NCI-H2081 treated with DMSO at 0.1 percent for 48 hours (cell line): ENCODE measurements at regions not wholly inside any gene's neighbourhood (a gene's known extent, or its start where the extent isn't known, plus 50 kb on each side); places are given as distances from the start of the nearest gene placed in this dataset.

Experiments
- DNase-seq: peaks from one replicate; lab custom pipeline; 2025; lab: John Stamatoyannopoulos, UW

DNA sequence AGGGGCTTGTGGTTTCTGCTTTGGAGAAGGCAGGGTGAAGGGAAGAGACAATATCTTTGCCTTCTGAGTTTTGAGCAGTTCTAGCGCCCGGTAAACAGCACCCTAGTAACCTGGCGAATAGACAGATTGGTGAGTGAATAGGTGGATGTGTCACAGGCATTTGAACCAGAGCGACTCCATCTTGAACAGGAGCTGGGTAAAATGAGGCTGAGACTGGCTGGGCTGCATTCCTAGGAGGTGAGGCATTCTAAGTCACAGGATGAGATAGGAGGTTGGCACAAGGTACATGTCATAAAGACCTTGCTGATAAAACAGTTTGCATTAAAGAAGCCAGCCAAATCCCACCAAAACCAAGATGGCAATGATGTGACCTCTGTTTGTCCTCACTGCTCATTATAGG, 643.6 kb upstream of the TMEM132C start:
- DNase-seq: no peak

DNA sequence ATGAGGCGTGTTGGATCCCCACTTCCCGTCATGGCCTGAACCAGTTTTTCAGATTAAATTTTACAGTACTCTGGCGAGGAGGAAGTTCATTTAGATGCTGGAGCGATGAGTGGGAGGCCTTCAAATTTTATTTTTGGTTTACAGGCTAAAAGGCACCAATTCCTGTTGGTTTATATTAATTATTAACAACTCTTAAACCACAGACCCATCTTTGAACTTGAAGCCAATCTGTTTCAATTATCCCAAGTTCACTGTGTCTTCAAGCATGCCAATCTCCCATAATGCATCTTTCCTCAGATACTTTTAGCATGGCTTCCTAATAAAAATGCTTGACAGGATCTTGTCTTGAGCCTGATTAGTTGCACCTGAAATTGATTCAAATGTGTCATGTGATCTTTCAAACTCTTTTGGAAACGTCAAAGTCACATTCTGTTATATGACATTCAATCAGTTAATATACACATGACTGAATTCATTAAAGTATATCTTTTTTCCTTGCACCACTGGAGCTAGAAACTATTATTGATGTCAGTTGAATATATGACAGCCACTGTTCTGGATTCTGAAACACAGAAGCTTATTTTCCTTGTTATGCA, 641.7 kb upstream of the TMEM132C start:
- no peak for DNase-seq

DNA sequence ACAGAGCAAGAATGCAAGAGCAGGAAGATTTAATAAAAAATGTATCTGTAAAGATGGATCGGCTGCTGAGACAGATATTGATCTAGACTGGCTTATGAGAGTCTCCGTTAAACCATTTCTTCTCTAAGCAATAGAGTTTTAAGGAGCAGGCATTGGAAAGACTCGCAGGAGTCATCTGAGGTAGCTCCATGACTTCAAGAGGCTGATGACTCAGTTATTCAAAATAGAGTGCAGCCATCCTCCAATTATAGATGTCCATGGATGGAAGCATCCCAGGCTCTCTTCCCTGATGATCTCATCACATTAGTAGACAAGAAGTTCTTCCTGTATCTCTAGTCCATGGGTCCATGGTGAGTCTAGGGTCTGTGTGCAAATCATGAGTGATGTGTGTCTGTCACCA, 638.3 kb upstream of the TMEM132C start:
- no peak for DNase-seq

DNA sequence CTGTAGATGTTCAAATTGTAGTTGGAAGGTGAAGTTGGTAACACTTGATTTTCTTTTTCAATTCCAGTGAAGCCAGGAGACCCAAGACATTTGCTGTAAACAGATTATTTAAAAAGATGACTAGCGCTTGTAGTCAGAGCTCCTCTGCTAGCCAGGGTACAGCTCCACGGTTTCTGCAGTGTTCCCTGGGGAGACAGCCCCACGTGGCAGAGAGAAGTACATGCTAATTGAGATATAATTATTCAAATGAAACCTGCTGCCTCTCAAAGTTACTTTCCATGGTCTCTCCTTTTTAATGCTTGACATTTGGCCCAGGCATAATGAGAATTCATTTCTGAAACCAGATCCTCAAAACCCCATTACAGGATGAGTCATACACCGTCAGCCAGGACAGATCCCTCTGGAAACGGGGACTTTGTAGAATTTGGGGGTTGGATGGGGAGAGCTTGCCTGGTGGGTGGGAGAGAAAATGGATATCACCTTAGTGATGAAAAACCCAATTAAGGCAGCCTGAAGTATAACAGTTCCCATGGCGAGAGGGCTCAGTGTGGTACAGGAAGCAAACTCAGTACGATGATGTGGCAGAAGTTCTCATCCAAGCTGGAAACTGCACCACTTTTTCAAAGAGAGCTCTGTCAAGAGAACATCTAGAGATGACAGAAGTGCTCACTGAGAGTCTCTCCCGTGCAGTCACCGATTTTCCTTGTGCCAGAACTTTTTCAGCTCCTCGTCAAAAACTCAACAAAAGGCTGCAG, 637.7 kb upstream of the TMEM132C start:
- DNase-seq: no peak

DNA sequence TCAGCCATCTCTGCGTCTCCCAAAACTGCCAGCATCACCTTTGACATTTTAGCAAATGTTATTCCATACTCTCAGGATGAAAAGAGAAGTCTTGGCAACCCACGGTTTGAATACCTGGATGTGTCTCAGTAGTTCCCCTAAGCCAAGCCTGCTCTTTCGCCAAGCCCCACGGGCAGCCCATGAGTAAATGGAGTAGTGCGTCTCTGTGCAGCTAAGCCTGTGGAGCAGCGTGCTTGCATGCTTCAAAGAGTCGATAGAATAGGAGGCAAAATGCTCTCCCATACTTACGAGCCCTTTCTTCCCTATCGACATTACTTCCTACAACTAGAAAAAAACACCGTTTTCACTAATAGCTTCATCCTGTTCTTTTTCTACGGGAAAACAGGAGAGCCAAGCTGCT, 634.5 kb upstream of the TMEM132C start:
- DNase-seq: no peak

DNA sequence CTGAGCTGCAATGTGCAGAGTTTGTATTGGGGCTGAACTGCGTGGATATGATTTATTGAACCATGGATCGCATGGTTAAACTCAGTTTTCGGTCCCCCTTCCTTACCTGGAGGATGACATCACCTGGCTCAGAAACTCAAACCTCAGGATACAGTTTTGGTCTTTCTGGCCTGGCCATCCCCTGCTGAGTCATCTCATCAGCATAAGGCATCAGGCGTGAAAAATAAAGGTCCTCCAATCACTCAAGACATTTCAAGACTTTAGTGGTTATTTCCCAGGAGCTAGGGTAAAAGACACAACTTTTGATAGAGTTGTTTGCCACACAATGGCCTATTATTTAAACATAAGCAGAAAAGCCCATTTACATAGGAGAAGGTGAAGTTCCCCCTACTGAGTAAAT, 631.1 kb upstream of the TMEM132C start:
- DNase-seq: no peak

DNA sequence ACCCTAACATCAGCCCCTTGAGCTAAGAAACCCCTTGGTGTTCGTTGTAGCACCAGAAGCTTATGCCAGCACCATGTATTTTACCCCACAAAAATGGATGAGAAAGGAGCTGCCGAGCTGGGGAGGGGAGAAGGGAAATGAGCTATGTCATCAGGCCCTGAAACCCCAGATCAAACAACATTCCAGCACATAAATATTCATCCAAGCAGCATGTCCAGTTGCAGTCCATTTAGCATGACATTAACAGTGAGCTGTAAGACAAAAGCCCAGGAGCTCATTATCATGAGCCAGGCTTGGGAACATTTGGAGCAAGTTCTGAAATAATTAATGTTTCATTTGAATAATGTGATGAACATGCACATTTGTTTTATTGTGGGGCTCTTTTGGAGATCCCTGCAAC, 630.1 kb upstream of the TMEM132C start:
- DNase-seq: no peak

DNA sequence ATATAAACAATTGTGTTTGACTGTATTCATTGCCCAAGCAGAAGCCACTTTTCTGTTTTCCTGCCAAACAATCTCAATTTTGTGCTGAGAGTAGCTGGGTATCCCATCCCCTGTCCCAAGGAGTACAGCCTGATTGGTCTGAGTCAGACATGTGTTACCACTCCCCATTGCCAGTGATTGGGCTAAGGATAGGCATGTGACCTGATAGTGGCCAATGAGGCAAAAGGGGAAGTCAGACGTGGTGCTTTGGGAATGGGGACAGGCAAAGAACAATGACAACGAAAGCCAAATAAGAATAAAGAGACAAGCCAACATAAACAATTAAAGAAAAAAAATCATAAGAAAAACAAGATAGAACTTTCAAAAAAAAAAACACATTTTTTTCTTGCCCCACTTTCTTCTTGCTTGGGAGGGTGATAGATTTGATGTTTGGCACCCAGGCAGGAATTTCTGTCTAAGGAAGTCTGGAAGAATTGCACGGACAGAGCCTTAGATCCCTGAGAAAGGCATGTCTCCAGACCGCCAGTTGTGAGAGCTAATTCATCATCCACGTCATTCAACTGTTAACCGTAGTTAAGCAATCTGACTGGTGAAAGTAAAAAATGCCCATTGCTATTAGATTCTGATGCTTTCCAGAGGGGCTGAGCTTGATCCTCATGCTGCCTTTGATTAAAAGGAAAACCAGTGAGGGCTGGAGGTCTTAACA, 626.6 kb upstream of the TMEM132C start:
- no peak for DNase-seq

DNA sequence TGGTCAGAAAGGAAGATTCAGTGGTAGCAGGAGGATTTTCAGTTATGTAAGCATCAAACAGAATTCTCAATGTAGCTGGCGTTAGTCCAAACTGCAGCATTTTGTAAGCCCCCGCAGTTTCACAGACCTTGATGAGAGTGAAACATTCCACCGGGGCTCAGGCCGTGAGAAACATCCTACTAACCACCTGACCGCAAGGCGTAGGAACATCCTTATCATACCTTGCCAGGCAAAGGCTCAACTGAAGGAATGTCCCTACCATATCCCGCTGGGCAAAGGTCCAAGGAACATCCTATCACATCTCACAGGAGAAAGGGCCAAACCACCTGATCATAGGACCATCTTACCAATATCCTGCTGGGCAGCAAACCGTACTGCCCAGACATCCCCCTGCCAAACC, 624.8 kb upstream of the TMEM132C start:
- no peak for DNase-seq

DNA sequence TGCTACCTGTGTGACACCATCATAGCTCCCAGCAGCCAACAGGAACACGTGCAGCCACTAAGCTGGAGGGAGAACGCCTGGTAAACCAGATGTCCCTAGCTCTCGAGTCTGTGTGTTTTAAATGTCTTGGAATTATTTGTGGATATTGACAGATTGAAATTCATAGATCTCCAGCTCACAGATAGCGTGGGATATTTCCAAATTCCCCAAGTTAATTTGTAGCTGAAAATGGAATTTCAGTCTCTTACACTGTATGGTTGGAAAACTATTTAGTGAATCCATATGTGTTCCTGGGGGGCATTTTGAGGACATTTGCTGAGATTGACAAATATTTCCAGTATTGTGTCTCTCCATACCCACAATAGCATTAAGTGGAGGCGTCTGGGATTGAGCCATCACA, 618.6 kb upstream of the TMEM132C start:
- DNase-seq: no peak

DNA sequence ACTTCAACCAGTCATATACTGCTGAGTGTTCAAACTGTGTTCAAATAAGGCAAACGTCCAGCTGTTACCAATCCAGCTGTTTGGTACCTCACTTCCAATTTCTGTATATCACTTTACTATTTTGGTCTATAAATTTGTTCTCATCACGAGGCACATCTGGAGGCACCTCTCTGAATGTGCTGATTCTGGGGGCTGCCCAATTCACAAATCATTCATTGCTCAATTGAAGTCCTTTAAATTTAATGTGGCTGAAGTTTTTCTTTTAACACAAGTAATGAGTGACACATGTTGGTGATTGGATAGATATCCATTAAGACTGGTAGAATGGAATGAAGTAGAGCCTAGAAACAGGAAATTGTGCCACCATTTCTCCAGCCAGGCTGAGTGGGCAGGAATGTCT, 617.0 kb upstream of the TMEM132C start:
- DNase-seq: no peak

DNA sequence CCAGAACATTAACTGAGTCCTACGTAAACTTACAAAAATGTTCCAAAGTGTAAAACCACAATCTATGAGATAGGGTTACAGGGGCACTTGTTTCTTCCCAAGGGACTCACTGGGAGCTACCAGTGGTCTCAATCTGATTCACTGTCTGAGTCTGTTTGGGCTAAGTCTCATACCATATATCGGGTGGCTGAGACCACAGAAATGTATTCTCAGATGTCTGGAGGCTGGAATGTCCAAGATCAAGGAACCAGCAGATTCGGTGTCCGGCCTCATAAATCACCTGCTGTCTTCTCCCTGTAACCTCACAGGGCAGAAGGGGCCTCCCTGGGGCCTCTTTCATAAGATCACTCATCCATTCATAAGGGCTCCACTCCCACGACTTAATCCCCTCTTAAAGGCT, 616.3 kb upstream of the TMEM132C start:
- DNase-seq: no peak

DNA sequence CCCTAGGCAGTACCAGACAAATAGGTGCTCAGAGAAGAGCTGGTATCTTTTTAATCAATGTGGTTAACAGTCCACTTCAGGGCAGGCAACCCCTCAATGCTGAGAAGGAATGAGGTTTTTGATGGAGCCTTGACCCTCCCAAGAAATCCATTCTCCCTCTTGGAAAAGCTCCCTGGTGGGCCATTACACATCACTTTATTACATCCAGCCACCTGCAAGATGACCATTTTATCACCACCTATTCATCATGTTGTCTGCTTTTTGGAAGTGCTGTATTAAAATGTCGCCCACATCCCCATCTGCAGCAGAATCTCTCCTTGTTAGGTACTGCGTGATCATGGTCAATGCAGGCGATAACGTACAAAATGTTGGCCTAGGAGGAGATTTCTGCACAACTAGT, 614.7 kb upstream of the TMEM132C start:
- no peak for DNase-seq

DNA sequence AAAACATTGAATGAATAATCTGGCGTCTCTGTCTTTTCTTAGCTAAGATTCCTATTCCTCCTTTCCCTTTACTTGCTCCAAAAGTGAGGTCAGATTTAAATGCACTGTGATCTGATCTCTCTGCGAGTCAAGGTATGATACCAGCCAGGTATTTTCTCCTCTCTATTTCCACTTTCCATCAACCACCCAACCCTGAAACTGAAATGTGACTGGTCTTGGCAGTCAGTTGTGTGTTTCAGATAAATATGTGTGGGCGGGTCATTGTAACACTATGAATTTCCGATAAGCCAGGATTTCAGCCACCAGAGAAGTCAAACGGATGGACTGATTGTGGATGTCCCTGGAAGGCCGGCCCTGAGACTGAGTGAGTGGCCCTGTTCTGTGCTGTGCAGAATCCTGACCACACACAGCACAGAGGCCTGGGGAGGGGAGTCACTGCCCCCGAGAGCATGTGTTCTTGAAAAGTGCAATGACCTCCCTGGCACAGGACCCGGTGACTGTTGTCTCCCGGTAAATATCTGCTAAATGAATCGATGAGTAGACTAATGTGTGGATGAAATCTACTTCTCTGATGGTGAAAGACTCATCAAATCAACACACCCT, 612.5 kb upstream of the TMEM132C start:
- DNase-seq: no peak

DNA sequence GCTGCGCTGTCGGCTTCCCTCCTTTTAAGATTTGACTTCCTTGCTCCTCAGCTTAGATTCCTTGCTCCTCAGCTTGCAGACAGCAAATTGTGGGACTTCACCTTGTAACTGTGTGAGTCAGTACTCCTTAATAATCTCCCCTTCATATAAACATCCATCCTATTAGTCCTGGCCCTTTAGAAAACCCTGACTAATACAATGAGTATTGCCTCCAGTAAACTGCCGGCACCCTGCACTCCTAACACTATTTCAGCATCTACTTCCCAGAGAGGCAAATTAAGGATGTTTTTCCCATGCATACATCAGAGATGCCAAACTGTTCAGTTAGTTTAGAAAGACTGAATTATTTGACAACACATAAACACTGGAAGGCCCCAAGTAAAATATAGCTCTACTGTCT, 611.3 kb upstream of the TMEM132C start:
- no peak for DNase-seq

DNA sequence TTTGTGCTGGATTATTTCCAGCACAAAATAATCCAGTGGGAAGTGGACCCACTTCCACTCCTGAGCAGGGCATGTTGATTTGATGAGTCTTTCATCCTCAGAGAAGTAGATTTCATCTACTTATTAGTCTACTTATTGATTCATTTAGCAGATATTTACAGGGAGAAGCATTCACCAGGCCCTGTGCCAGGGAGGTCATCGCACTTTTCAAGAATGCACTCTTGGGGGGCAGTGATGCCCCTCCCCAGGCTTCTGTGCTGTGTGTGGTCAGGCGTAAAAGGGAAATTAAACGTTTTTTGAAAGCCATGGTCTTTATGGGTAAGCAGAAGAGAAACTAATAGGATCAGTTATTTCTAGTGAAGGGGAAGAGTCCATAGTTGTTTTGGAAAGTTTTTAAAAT, 610.7 kb upstream of the TMEM132C start:
- DNase-seq: no peak

DNA sequence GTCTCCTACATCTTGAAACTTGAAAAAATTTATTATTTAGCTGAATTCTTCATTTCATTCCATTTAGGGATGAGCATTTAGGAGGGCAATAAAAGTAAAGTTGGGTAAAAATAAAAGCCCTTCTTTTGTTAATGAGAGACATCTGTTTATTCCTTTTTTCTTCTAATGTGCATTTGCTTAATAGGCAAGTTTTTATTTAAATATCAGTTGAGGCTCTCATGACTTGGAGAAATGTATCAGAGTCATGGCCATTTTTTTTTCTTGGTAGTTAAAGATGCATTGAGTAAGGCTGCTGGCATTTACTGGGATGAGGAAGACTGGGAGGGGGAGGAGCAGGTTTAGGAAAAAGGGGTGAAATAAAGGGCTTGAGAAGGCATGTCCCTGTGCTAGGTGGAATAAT, 609.9 kb upstream of the TMEM132C start:
- no peak for DNase-seq

DNA sequence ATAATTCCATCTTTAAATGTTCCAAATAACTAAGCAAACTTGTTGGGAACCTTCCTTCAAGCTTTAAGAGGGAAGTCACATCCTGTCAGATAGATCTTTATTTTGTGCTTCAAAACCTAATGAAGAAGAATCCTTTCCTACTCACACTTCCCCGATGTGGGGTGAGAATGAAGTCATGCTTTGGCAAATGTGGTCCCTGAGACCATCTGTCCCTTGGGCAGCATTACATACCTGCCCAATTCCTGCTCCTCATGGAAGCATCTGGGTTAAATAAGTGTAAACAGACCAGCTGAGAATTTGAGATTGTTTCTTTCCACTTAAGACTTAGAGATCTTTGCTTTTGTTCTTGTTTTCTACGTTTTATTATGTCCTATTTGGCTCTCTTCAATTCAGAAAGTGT, 606.0 kb upstream of the TMEM132C start:
- no peak for DNase-seq

DNA sequence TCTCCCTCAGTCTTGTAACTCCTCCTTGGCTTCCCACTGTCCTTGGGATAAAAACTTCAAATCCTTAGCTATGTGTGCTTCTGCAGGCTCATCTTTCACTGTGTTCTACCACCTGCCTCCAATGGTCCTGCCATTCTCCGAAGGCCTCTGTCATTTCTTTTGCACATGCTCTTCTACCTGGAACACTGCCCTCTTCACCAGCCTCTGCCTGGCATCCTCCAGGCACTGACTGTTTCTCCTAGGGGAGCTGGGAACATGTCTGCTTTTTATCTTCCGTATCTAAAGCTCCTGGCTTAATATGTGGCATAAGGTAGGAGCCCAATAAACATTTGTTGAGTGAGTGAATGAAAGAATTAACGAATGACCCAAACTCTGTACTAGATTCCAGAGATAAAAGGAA, 603.3 kb upstream of the TMEM132C start:
- no peak for DNase-seq

DNA sequence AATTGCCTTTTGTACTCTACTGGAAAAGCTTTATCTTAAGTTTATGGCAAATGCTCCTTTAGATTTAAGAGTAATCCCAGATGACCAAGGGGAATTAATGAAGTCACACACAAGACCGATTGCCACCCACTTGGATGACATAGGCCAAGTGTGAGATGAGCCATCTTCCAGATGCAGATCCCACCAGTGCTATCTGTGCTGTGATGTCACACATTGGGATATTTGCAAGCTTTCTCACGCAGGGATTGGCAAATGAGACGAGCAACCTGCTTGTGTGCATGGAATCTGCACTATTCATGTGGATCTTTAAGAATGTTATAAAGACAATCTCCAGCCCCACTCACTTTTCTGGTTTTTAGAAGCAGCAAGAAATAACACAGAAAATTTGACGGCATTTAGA, 602.1 kb upstream of the TMEM132C start:
- DNase-seq: no peak

DNA sequence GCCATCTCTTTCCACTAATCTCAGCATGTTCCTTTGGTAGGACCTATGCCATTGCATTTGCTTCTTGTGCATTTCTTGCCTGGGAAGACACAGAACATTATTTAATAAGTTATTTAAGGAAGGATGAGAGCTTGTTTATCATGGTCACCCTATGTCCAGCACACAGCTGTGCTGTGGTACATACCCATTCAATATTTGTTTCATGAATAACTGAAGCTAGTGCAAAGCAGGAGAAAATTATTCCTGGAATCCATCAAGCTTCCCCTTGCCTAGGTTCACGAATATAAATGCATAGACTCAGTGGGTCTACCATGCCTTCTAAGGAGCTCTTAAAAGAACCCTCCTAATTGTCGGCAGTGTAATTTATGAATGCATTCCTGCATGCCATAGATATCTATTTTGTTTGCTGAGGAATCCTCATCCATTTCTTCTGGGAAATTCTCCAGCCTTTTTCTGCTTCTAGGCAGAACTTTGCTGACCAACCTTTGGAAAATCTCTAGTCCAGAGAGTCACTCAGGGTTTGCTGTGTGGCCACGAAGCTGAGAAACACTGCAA, 599.8 kb upstream of the TMEM132C start:
- DNase-seq: no peak

DNA sequence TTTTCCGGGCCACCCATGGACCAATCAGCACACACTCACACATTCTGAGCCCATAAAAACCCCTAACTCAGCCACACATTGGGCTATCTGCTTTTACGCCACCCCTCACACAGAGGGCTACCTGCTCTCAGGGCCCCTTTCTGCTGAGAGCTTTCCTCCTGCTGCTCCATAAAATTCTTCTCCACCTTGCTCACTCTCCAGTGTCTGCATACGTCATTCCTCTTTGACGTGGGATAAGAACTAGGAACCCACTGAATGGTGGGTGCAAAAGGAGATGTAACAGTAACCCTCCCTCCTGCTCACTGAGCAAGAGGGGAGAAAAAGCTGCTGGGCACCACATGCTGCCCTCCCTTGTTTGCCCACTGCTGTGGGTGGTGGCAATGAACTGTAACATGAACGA, 596.7 kb upstream of the TMEM132C start:
- DNase-seq: no peak

DNA sequence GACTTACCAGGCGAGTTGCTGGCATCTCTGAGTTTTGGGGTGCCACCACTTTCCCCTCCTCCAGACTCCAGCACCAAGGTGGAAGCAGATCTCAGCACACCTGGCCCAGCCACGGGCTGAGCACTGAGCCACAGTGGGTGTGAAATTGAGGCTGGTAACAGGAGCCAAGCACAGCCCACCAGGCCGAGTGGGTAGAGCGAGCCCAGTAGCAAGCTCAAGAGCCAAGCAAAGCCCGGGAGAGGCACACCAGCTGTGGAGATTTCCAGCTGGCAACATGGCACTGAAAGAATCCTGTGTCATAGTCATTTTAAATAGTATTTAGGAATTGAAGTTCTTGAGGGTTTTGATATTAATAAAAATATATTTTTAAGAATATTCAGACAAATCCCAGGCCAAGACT, 596.2 kb upstream of the TMEM132C start:
- DNase-seq: no peak
